ENCODE measurements at regions not wholly inside any gene's neighbourhood (a gene's known extent, or its start where the extent isn't known, plus 50 kb on each side); places are given as distances from the start of the nearest gene placed in this dataset.

DNA sequence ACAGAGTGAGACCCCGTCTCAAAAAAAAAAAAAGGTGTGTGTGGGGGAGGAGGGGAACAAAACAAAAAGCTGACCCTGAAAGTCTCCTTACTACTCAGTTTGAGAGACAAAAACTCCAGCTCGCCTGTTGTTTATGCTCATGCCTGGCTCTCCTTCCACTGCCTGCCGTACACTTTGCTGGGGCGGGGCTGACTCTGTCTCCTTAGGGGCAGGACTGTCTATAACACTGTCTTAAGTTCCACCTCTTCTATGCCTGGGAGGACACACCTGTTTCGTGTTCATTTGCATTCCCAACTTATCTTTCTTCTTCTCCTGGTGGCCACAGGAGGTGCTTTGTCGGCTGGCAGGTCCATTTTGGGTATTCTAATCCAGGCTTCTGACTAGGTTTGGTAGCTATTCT is 81.4 kb downstream of the MTNR1A start:
- TF ChIP-seq, protein P1, sequence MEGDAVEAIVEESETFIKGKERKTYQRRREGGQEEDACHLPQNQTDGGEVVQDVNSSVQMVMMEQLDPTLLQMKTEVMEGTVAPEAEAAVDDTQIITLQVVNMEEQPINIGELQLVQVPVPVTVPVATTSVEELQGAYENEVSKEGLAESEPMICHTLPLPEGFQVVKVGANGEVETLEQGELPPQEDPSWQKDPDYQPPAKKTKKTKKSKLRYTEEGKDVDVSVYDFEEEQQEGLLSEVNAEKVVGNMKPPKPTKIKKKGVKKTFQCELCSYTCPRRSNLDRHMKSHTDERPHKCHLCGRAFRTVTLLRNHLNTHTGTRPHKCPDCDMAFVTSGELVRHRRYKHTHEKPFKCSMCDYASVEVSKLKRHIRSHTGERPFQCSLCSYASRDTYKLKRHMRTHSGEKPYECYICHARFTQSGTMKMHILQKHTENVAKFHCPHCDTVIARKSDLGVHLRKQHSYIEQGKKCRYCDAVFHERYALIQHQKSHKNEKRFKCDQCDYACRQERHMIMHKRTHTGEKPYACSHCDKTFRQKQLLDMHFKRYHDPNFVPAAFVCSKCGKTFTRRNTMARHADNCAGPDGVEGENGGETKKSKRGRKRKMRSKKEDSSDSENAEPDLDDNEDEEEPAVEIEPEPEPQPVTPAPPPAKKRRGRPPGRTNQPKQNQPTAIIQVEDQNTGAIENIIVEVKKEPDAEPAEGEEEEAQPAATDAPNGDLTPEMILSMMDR (IDR thresholded peaks at IDR 0.05): no peak
- TF ChIP-seq POLR2A (IDR thresholded peaks at IDR 0.05): no peak

Data from esophagus squamous epithelium (tissue), 4 donors.